ENCODE measurements at regions not wholly inside any gene's neighbourhood (a gene's known extent, or its start where the extent isn't known, plus 50 kb on each side); places are given as distances from the start of the nearest gene placed in this dataset.

- no peak overlapping the region for H3K27ac Mint-ChIP-seq
- H3K27me3 Mint-ChIP-seq: no peaks in the 10 kb centered on the region
- H3K27ac ChIP-seq (ENCODE audit: low read depth in 1 of 2, low read length in 2 of 2): no peak overlapping the region
- POLR2A ChIA-PET: no interaction called here
- no peaks in the 10 kb centered on the region for H3K4me1 Mint-ChIP-seq (ENCODE audit: low read depth)
- no peaks in the 10 kb centered on the region for H3K36me3 Mint-ChIP-seq (ENCODE audit: low read depth)
- no peaks in the 10 kb centered on the region for H3K36me3 ChIP-seq (ENCODE audit: insufficient read depth, low read length)
- H3K9me3 ChIP-seq (ENCODE audit: control insufficient read depth in 1 of 2, insufficient read depth in 1 of 2, low read length in 2 of 2): no peaks in the 10 kb centered on the region
- ATAC-seq (ENCODE audit: poor library complexity): no peak
- intact Hi-C loops (cut with DNase I, micrococcal nuclease): no loop called here
- no peak for TF ChIP-seq CTCF (IDR thresholded peaks at IDR 0.05)
- no peaks in the 10 kb centered on the region for H3K4me1 ChIP-seq (ENCODE audit: insufficient read depth, low read length)
- CTCF ChIA-PET: no interaction called here
- H3K4me3 ChIP-seq (ENCODE audit: low read length): no peak overlapping the region
- no peaks in the 10 kb centered on the region for H3K9me3 Mint-ChIP-seq
- H3K27me3 ChIP-seq (ENCODE audit: control insufficient read depth in 1 of 2, insufficient read depth in 2 of 2, low read length in 2 of 2): no peaks in the 10 kb centered on the region
- DNase-seq: no peak
- H3K4me3 Mint-ChIP-seq: no peak overlapping the region
Observed at GRCh38 chr2:19072161-19072560, 286.3 kb downstream of the OSR1 start.

GRCh38 chr2:19070886-19071285 lies 287.5 kb downstream of the OSR1 start:
- DNase-seq: no peak
- Histone ChIP-seq H3K36me3 (ENCODE audit: insufficient read depth, low read length) (no peaks in the 10 kb centered on the region), H3K4me3 (ENCODE audit: low read length) (no peak overlapping the region), H3K4me1 (ENCODE audit: insufficient read depth, low read length) (no peaks in the 10 kb centered on the region), H3K27ac (ENCODE audit: low read depth in 1 of 2, low read length in 2 of 2) (no peak overlapping the region), H3K9me3 (ENCODE audit: control insufficient read depth in 1 of 2, insufficient read depth in 1 of 2, low read length in 2 of 2) (no peaks in the 10 kb centered on the region), H3K27me3 (ENCODE audit: control insufficient read depth in 1 of 2, insufficient read depth in 2 of 2, low read length in 2 of 2) (no peaks in the 10 kb centered on the region)
- Mint-ChIP-seq H3K27ac (no peak overlapping the region), H3K9me3 (no peaks in the 10 kb centered on the region), H3K4me1 (ENCODE audit: low read depth) (no peaks in the 10 kb centered on the region), H3K4me3 (no peak overlapping the region), H3K36me3 (ENCODE audit: low read depth) (no peaks in the 10 kb centered on the region), H3K27me3 (no peaks in the 10 kb centered on the region)
- ChIA-PET CTCF (no interaction called here), POLR2A (no interaction called here)
- intact Hi-C loops (cut with DNase I, micrococcal nuclease): no loop called here
- TF ChIP-seq CTCF (IDR thresholded peaks at IDR 0.05): no peak
- no peak for ATAC-seq (ENCODE audit: poor library complexity)

GRCh38 chr2:19068206-19068605 lies 290.2 kb downstream of the OSR1 start:
- no peak for TF ChIP-seq CTCF (IDR thresholded peaks at IDR 0.05)
- H3K4me3 Mint-ChIP-seq: no peak overlapping the region
- Histone ChIP-seq H3K36me3 (ENCODE audit: insufficient read depth, low read length) (no peaks in the 10 kb centered on the region), H3K27me3 (ENCODE audit: control insufficient read depth in 1 of 2, insufficient read depth in 2 of 2, low read length in 2 of 2) (no peaks in the 10 kb centered on the region), H3K4me3 (ENCODE audit: low read length) (no peak overlapping the region), H3K27ac (ENCODE audit: low read depth in 1 of 2, low read length in 2 of 2) (no peak overlapping the region), H3K4me1 (ENCODE audit: insufficient read depth, low read length) (no peaks in the 10 kb centered on the region), H3K9me3 (ENCODE audit: control insufficient read depth in 1 of 2, insufficient read depth in 1 of 2, low read length in 2 of 2) (no peaks in the 10 kb centered on the region)
- POLR2A ChIA-PET: no interaction called here
- no peaks in the 10 kb centered on the region for H3K4me1 Mint-ChIP-seq (ENCODE audit: low read depth)
- no peaks in the 10 kb centered on the region for H3K27me3 Mint-ChIP-seq
- DNase-seq (no peak), ATAC-seq (ENCODE audit: poor library complexity) (no peak)
- no peaks in the 10 kb centered on the region for H3K9me3 Mint-ChIP-seq
- H3K27ac Mint-ChIP-seq: no peak overlapping the region
- intact Hi-C loops (cut with DNase I, micrococcal nuclease): no loop called here
- H3K36me3 Mint-ChIP-seq (ENCODE audit: low read depth): no peaks in the 10 kb centered on the region
- CTCF ChIA-PET: no interaction called here
